HG03060 (cell line): ENCODE measurements at regions not wholly inside any gene's neighbourhood (a gene's known extent, or its start where the extent isn't known, plus 50 kb on each side); places are given as distances from the start of the nearest gene placed in this dataset.
A peak's percentile ranks its signal among the peaks of the same experiment; 100 is the strongest.

Experiments used
- ATAC-seq: cut with Tn5 transposase; IDR thresholded peaks from one replicate; pipeline ENCODE4 v1.9.1; 2021; ENCODE audit warnings: low read depth, moderate number of reproducible peaks; ENCODE audit not compliant: unreplicated experiment

DNA sequence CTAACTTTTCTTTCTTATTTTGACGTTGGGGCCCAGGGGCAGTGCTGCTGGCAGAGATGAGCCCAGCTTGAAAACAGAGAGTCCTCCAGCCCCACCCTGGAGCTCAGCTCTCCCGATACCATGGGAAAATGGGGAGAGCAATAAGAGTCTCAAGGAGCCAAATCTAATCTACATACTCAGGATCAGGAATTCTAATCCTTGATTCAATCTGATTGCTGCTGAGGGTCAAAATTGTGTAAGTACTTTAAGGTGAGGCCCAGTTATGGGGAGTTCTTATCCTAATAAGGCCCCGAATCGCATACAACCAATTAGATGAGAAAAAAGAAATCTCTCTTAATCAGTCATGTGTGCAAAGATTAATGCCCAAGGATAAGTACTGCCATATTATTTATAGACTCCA, 202.9 kb downstream of the FAM76B start:
- ATAC-seq, result no peak

DNA sequence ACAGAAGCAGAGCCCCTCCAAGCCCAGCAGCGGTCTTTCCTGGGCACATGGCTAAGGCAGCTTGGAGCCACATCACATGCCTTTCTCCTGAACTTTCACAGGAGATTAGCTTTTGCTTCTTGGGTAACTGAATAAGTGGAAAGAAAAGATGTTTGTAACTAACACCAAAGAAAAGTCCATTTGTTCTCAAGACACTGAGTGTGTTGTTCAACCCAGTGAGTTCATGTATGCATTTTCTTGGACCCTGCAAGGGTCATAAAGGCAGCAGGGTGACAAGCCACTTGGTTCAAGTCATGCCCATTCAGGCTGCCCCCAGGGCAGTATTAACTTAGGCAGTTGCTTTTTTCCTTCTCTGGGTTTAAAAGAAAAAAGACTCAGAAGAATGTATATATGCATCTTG, 203.4 kb downstream of the FAM76B start:
- ATAC-seq, result no peak

DNA sequence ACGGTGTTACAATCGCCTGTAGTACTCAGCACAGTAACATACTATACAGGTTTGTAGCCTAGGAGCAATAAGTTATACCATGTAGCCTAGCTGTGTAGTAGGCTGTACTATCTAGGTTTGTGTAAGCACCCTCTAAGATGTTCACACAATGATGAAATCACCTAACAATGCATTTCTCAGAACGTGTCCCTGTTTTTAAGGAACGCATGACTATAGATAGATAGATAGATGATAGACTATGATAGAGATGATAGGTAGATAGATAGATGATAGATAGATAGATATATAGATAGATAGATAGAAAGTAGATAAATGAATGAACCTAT, 203.9 kb downstream of the FAM76B start:
- ATAC-seq, result no peak

DNA sequence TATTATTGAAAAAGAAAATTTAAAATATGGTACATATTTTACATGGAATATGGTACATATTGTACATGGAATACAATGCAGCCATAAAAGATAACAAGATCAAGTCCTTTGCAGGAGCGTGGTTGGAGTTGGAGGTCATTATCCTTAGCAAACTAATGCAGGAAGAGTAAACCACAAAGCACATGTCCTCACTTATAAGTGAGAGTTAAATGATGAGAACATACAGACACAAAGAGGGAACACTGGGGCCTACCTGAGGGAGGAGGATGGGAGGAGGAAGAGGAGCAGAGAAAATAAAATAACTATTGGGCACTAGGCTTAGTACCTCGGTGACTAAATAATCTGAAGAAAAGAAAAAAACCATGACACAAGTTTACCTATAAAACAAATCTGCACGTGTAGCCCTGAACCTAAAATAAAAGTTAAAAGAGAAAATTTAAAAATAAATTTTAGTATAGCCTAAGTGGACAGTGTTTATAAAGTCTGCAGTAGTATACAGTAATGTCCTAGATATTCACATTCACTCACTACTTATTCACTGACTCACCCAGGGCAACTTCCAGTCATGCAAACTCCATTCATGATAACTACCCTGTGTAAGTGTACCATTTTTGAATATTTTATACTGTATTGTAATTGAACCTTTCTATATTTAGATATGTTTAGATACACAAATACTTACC, 204.4 kb downstream of the FAM76B start:
- no peak for ATAC-seq

DNA sequence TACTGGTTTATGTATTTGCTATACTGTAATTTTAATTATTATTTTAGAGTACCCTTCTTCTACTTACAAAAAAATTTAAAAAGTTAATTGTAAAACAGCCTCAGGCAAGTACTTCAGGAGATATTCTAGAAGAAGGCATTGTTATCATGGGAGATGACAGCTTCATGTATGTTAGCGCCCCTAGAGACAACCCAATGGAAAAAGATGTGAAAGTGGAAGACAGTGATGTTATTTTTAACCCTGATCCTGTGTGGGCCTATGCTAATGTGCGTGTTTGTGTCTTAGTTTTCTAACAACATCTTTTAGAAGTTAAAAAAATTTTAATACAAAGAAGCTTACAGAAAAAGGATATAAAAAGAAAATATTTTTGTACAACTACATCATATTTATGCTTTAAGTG, 205.0 kb downstream of the FAM76B start:
- ATAC-seq, result peak; percentile 54

DNA sequence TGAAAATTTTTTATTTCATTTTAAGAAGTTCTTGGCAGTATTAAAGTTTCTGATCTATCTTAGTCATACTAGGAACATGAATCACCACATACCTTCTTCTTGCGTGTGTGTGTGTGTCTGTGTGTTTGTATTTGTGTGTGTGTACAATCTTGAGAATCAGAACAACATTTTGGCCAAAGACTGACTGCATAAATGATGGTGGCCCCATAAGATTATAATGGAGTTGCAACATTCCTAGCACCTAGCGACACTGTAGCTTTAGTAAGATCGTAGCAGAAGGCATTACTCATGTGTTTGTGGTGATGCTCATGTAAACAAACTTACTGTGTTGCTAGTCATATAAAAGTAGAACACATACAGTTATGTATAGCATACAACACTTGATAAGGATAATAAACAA, 205.4 kb downstream of the FAM76B start:
- no peak for ATAC-seq

DNA sequence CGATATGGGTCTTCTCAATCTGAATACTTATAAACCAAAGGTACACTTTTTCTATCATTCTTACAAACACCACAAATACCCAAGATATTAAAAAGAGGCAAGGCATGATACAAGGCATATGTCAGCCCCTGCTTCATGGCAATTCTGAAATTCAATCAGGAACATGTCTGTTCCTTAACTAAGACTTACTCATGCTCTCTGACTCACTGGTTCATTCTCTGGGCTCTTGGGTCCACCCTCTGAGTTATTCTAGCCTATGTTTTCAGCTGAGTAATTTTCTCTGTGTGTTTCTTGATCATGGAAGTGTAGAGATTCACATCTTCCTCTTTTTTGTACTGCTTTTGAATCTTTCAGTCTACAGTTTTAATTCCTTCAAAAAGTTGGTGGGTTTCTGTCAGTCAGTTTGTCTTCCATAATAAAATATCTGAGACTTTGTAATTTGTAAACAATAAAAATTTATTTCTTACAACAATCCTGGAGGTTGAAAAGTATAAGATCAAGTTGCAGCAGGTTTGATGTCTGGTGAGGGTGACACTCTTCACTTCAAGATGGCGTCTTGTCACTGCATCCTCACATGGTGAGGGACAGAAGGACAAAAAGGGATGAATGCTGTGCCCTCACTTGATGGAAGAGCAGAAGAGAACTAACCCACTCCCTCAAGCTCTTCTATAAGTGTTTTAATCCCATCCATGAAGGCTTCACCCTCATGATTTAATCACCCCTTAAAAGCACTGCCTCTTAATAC, 211.7 kb downstream of the FAM76B start:
- ATAC-seq, result peak; percentile 50

DNA sequence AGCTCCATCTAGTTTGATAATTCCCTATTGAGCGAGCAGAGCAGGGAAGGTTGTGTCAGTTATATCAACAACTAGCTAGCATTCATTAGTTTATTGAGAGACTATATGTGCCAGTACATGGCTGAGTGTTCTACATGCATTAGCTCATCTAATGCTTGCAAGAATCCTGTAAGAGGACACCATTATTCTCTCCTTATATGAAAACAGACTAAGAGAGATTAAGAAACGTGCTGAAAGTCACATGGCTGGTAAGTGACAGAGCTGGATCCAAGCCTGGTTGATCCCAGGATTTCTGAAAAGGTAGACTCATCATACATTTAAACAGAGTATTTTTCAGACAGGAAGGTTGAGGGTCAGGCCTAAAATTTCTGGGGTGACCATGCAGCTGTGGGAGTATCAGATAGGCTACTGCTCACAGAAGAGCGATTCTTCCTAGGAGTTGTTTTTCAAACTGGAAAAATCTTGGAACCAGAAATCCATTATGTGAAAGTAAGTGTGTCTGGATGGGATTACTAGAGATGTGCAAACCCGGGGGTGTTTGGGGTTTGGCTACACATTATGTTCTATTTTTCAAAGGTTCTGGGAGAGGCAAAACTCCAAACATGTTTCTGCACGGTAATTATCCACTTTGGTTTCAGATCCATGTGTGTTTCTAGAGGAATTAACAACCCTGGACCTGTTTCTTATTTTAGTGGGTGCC, 213.3 kb downstream of the FAM76B start:
- ATAC-seq, result no peak

DNA sequence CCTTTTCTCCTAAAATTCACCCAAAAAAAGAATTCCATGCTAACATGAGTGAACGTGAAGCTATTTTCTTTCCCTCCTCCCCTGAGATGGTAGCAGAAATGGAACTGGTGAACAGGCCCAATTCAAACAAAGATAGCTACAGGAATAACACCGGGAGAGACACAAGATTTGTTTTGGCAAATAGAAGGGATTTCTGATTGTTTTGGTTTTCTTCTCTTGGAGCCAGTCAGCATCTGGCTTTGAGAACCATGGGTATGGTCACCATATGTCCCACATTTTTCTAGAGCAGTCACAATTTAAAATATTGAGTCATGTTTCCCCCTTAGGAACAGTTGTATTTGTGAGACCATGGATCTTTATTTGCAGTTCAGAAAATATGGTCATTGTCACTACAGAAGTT, 214.1 kb downstream of the FAM76B start:
- no peak for ATAC-seq

DNA sequence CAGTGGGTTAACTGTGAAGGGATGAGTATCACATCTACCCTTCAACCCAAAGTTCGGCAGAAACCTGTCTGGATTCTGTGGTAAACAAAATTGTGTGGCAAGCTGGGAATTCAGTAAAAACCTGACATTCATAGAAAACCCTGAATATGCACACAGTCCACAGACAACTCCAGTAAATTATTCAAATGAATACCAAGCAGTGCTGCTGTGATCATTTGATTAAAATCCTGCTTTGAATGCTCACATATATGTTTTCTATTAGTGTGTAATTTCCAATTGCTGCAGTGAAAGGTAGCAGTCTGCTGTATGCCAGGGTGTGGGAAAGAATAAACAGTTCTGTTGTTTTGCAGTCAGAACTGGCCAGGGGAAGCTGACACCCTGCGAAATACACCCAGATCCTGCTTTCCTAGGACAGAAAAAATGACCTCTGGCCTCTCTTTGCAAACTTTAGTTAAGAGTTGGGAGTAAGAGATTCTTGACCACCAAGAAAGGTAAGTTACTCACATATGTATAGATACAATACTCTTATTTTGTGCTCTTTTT, 217.8 kb downstream of the FAM76B start:
- ATAC-seq, result no peak

DNA sequence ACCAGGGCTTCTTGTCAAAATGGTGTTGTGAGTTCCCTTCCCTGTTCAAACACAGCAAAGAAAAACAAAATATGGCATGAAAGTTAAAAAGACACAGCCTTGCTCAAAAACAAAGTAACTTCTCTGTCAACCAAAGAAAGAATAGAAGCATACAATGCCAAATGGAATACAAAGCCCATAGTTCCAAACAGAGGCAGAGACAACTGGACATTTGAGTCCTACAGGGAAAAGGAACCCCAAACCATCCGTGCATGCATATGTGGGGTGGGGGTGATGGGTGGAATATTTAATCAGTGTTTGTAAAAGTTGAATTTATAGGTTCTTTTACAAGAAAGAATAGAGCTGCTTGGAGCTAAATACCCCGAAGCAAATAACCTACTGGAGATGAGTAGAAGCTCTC, 218.7 kb downstream of the FAM76B start:
- ATAC-seq, result no peak

DNA sequence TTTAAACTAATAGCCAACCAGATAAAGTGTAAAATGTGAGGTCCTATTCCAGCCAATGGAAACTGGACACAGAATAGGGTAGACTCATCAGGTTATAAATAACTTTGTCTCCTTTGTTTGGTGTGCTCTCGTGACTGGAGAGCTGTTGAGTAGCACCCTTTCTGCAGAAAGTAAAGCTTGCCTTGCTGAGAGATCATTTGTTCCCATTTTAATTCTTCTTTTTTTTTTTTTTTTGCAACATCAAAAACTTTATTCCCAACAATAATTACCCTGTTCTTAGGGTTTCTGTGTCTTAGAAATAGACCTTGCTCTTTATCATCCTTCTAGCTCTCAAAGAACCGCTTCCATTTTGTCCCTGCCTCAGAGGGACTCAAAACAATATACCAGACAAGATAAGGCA, 220.4 kb downstream of the FAM76B start:
- no peak for ATAC-seq

DNA sequence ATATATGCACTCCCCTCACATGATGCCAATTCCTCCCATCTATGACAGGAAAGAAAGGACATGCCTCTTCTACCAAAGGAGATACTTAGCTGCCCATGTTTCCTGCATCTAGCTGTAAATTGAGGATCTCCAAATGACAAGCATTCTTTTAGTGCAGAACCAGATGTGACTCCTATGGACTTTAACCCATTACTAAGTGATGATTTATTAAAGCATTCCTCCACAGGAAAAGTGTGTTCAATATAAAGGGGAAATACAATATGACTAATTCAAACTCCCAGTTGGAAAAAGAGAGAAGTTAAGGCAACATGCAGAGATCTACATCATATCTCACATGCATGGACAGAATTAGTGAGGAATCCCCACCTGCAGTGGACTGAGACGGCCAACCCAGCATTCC, 221.3 kb downstream of the FAM76B start:
- ATAC-seq, result no peak

DNA sequence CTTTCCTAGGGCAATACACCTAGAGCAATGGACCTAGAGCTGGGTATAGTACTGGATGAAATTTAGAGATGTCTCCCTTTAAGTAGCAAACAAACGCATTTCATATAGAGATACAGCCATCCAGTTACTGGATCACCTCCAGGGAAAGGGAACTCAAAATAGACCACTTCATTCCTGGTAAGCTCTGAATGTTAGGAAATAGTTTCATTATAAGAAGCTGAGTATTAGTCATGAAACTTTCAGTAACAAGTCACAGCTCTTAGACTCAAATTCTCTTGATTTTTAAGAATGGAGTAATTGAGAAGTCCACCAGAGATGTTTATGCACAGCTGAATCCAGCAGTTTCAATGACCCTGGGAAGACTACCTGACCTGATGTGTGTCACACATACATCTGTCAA, 221.9 kb downstream of the FAM76B start:
- no peak for ATAC-seq

DNA sequence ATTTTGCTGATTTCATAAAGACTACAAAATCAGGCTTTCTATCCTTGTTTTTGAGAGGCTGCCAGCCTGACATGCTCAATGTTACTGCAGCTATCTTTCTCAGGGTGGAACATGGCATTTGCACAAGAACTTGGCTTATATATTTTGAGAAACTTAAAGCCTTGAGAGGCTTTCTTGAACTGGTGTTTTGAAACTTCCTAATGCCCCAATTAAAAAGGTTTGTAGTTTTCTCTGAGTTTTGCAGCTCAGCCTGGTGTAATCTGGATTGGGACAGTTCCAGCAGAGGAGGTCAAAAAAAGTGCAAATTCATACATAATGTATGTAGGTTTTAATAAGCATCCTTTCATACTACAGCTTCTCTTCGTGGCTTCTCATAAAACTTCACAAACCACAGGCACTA, 223.4 kb downstream of the FAM76B start:
- no peak for ATAC-seq

DNA sequence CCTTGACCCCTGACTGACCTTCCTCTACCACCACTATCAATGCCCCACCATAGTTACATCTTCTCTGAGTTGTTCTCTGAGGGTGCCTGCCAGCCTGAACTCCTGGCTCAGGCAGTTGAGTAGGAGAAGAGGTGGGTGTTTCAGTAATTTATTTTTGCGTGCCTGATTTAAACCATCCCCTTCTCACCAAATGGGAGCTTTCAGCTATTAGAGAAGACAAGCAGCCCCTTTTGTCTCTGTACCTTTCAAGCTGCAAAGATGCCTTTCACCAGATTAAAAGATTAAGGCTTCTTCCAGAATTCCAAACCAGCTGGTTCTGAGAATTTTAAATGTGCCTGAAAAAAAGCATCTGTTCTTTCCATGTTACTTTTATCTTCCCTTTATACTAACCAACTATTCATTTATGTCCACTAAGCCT, 223.8 kb downstream of the FAM76B start:
- no peak for ATAC-seq

DNA sequence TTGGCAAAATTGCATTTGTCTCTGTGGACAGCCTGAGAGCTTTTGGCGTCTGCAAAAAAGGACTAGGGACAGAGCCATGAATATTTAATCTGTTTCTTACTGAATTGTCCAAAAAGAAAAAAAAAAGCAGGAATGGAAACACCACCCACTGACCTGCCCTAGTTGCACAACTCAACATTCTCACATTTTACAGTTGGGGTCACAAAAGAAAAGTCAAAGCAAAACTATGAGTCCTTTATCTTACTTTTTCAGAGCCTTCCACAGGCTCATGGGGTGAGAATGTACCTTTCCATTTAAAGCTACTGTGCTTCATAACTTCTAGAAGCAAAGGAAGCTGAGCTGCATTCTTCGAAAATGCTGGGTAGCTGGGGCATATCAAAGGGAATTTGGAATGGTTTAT, 225.7 kb downstream of the FAM76B start:
- ATAC-seq, result no peak

DNA sequence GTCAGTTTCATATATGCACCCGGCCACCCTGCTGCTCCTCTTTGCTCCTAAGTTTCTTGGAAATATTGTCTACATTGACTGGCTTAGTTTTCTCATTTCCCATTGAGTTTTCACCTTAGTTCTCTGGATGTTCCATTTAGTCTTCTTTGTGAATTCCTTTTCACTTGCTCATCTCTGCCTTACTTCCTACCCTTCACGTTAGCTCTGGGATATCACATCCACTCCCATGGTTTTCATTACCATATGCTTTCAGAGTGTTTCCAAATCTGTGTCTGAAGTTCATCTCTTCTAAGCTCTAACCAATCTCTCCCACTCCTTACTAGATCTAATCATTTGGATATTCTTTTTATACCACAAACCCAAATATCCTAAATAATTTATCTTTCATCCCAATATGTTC, 226.4 kb downstream of the FAM76B start:
- no peak for ATAC-seq

DNA sequence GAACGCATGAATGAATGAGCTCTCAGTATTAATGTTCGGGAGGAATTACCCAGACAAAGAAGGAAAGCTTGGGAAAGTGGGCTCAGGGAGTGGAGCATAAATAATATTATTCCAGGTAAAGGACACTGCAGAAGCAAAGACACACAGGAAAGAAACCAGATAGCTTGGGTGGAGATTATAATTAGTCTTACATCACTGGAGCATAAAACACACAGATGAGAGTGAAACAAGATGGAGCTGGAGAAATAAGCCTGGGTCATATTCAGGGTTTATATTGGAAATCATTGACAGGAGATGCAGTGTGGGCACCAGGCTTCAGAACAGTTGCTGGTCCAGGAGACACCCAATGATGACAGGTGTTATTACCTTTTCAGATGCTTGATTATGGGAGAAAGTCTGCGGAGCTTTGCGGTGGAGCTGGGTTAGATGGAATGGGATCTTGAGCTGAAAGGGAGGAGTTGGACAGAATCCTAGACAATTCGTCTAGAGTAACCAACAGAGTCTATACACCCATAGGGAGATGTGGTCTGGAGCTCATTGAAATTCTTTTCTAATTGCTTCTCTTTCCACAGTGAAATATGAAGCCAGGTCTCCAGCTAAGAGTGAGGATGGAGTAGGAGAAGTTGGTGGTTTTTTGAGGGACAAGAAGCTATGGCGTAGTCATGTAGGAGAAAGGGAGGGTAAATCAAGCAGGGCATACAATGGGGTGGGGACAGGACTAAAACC, 227.2 kb downstream of the FAM76B start:
- ATAC-seq, result no peak

DNA sequence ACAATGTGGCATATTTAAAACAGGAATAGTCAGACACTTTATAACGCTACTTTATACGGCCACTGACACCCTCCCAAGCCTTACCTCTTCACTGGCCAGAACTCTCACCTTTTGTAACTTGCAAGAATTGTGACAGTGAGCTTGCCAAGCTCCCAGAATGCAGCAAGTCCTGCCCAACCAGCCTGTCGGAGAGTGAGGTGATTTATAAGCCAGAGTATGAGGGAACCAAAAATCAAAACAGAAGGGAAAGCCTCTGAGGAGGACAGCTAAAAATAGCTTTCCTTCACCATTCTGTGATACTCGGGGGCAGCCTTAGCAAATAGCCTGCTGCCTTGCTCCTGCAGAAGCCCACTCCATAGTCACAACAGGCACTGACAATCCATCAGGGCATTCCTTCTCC, 229.7 kb downstream of the FAM76B start:
- ATAC-seq, result no peak

DNA sequence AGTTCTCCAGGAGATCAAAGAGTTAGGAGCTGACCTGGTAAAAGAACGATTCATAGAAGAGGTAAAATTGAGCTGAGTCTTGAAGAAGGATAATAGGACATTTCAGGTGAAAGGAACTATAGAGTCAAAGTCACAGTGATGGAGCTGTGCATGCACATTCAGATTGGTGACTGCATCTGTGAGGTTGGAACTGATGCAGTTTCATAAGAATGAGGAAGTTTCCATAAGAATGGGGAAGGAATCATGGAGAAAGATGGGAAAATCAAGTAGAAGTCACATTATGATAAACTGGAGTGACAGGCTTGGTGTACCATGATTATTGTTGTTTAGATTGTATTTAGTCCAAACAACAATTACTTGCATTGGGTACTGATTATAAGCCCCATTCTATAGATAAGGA, 232.2 kb downstream of the FAM76B start:
- no peak for ATAC-seq
